ENCODE measurements at regions not wholly inside any gene's neighbourhood (a gene's known extent, or its start where the extent isn't known, plus 50 kb on each side); places are given as distances from the start of the nearest gene placed in this dataset.

- Histone ChIP-seq H3K36me3 (ENCODE audit: control insufficient read depth, insufficient read depth, low read length) (no peaks in the 10 kb centered on the region), H3K4me3 (ENCODE audit: low read length) (no peak overlapping the region), H3K27ac (ENCODE audit: low read length) (no peak overlapping the region), H3K9me3 (replicated peaks; ENCODE audit: control insufficient read depth, low read depth, low read length) (no peaks in the 10 kb centered on the region), H3K4me1 (ENCODE audit: control insufficient read depth, insufficient read depth, low read length) (no peaks in the 10 kb centered on the region), H3K27me3 (ENCODE audit: control insufficient read depth, insufficient read depth, low read length) (peaks cover 9% of the 10 kb centered on the region)
- WGBS (ENCODE audit: insufficient coverage): 90% methylated on average over 6 of the region's 7 CpGs
- no peak for DNase-seq
These were observed 86.9 kb upstream of the PRR23E start for GRCh38 chr3:127106053-127106452.

GRCh38 chr3:127106456-127106855 lies 86.5 kb upstream of the PRR23E start:
- Histone ChIP-seq H3K27me3 (ENCODE audit: control insufficient read depth, insufficient read depth, low read length) (peaks cover 9% of the 10 kb centered on the region), H3K36me3 (ENCODE audit: control insufficient read depth, insufficient read depth, low read length) (no peaks in the 10 kb centered on the region), H3K4me3 (ENCODE audit: low read length) (no peak overlapping the region), H3K27ac (ENCODE audit: low read length) (no peak overlapping the region), H3K9me3 (replicated peaks; ENCODE audit: control insufficient read depth, low read depth, low read length) (peaks cover 3% of the 10 kb centered on the region), H3K4me1 (ENCODE audit: control insufficient read depth, insufficient read depth, low read length) (no peaks in the 10 kb centered on the region)
- no peak for DNase-seq
- WGBS (ENCODE audit: insufficient coverage): 80% methylated on average over 4 of the region's 9 CpGs

- no peak for DNase-seq
These were observed 85.9 kb upstream of the PRR23E start for GRCh38 chr3:127107002-127107401.

GRCh38 chr3:127107491-127108375 lies 85.2 kb upstream of the PRR23E start:
- peaks cover 5% of the 10 kb centered on the region for H3K27me3 ChIP-seq (ENCODE audit: control insufficient read depth, insufficient read depth, low read length)

More at GRCh38 chr3:127107002-127107401, 85.9 kb upstream of the PRR23E start:
- H3K27me3 ChIP-seq (ENCODE audit: control insufficient read depth, insufficient read depth, low read length): peaks cover 7% of the 10 kb centered on the region
- no peaks in the 10 kb centered on the region for H3K4me1 ChIP-seq (ENCODE audit: control insufficient read depth, insufficient read depth, low read length)
- H3K4me3 ChIP-seq (ENCODE audit: low read length): no peak overlapping the region
- H3K36me3 ChIP-seq (ENCODE audit: control insufficient read depth, insufficient read depth, low read length): no peaks in the 10 kb centered on the region
- H3K27ac ChIP-seq (ENCODE audit: low read length): no peak overlapping the region
- H3K9me3 ChIP-seq (replicated peaks; ENCODE audit: control insufficient read depth, low read depth, low read length): peaks cover 6% of the 10 kb centered on the region
- 60% methylated on average over 9 of the region's 9 CpGs for WGBS (ENCODE audit: insufficient coverage)

GRCh38 chr3:127108796-127109195 lies 84.1 kb upstream of the PRR23E start:
- H3K36me3 ChIP-seq (ENCODE audit: control insufficient read depth, insufficient read depth, low read length): no peaks in the 10 kb centered on the region
- H3K4me3 ChIP-seq (ENCODE audit: low read length): no peak overlapping the region
- H3K9me3 ChIP-seq (replicated peaks; ENCODE audit: control insufficient read depth, low read depth, low read length): peaks cover 19% of the 10 kb centered on the region
- no peaks in the 10 kb centered on the region for H3K4me1 ChIP-seq (ENCODE audit: control insufficient read depth, insufficient read depth, low read length)
- WGBS (ENCODE audit: insufficient coverage): 63% methylated on average over 1 of the region's 1 CpG
- DNase-seq: no peak
- peaks cover 4% of the 10 kb centered on the region for H3K27me3 ChIP-seq (ENCODE audit: control insufficient read depth, insufficient read depth, low read length)
- H3K27ac ChIP-seq (ENCODE audit: low read length): no peak overlapping the region

More at GRCh38 chr3:127107491-127108375, 85.2 kb upstream of the PRR23E start:
- Histone ChIP-seq H3K4me1 (ENCODE audit: control insufficient read depth, insufficient read depth, low read length) (no peaks in the 10 kb centered on the region), H3K4me3 (ENCODE audit: low read length) (no peak overlapping the region), H3K9me3 (replicated peaks; ENCODE audit: control insufficient read depth, low read depth, low read length) (peaks cover 14% of the 10 kb centered on the region), H3K36me3 (ENCODE audit: control insufficient read depth, insufficient read depth, low read length) (no peaks in the 10 kb centered on the region), H3K27ac (ENCODE audit: low read length) (no peak overlapping the region)
- WGBS (ENCODE audit: insufficient coverage): 75% methylated on average over 5 of the region's 10 CpGs
- DNase-seq: no peak

- H3K27ac ChIP-seq (ENCODE audit: low read length): no peak overlapping the region
- H3K9me3 ChIP-seq (replicated peaks; ENCODE audit: control insufficient read depth, low read depth, low read length): peaks cover 19% of the 10 kb centered on the region
- peaks cover 4% of the 10 kb centered on the region for H3K27me3 ChIP-seq (ENCODE audit: control insufficient read depth, insufficient read depth, low read length)
- no peaks in the 10 kb centered on the region for H3K36me3 ChIP-seq (ENCODE audit: control insufficient read depth, insufficient read depth, low read length)
- no peak overlapping the region for H3K4me3 ChIP-seq (ENCODE audit: low read length)
- H3K4me1 ChIP-seq (ENCODE audit: control insufficient read depth, insufficient read depth, low read length): no peaks in the 10 kb centered on the region
- 77% methylated on average over 2 of the region's 3 CpGs for WGBS (ENCODE audit: insufficient coverage)
- no peak for DNase-seq
These were observed 81.8 kb upstream of the PRR23E start for GRCh38 chr3:127110982-127111693.

- H3K27ac ChIP-seq (ENCODE audit: low read length): no peak overlapping the region
These were observed 79.9 kb upstream of the PRR23E start for GRCh38 chr3:127112796-127113570.

GRCh38 chr3:127113571-127113891 lies 79.4 kb upstream of the PRR23E start:
- no peak overlapping the region for H3K27ac ChIP-seq (ENCODE audit: low read length)
- H3K9me3 ChIP-seq (replicated peaks; ENCODE audit: control insufficient read depth, low read depth, low read length): peaks cover 19% of the 10 kb centered on the region
- no CpG with 5 or more reads among the region's 1 CpG for WGBS (ENCODE audit: insufficient coverage)
- H3K36me3 ChIP-seq (ENCODE audit: control insufficient read depth, insufficient read depth, low read length): no peaks in the 10 kb centered on the region
- DNase-seq: no peak
- H3K27me3 ChIP-seq (ENCODE audit: control insufficient read depth, insufficient read depth, low read length): peaks cover 4% of the 10 kb centered on the region
- H3K4me1 ChIP-seq (ENCODE audit: control insufficient read depth, insufficient read depth, low read length): no peaks in the 10 kb centered on the region
- H3K4me3 ChIP-seq (ENCODE audit: low read length): no peak overlapping the region

More at GRCh38 chr3:127112796-127113570, 79.9 kb upstream of the PRR23E start:
- no peaks in the 10 kb centered on the region for H3K36me3 ChIP-seq (ENCODE audit: control insufficient read depth, insufficient read depth, low read length)
- 80% methylated on average over 1 of the region's 5 CpGs for WGBS (ENCODE audit: insufficient coverage)
- no peak for DNase-seq
- H3K27me3 ChIP-seq (ENCODE audit: control insufficient read depth, insufficient read depth, low read length): peaks cover 4% of the 10 kb centered on the region
- H3K4me1 ChIP-seq (ENCODE audit: control insufficient read depth, insufficient read depth, low read length): no peaks in the 10 kb centered on the region
- H3K4me3 ChIP-seq (ENCODE audit: low read length): no peak overlapping the region
- H3K9me3 ChIP-seq (replicated peaks; ENCODE audit: control insufficient read depth, low read depth, low read length): peaks cover 19% of the 10 kb centered on the region

GRCh38 chr3:127114337-127115070 lies 78.4 kb upstream of the PRR23E start:
- H3K27me3 ChIP-seq (ENCODE audit: control insufficient read depth, insufficient read depth, low read length): peaks cover 2% of the 10 kb centered on the region
- H3K4me1 ChIP-seq (ENCODE audit: control insufficient read depth, insufficient read depth, low read length): no peaks in the 10 kb centered on the region
- DNase-seq: no peak
- H3K9me3 ChIP-seq (replicated peaks; ENCODE audit: control insufficient read depth, low read depth, low read length): peaks cover 19% of the 10 kb centered on the region
- 63% methylated on average over 3 of the region's 5 CpGs for WGBS (ENCODE audit: insufficient coverage)
- no peaks in the 10 kb centered on the region for H3K36me3 ChIP-seq (ENCODE audit: control insufficient read depth, insufficient read depth, low read length)
- no peak overlapping the region for H3K4me3 ChIP-seq (ENCODE audit: low read length)
- no peak overlapping the region for H3K27ac ChIP-seq (ENCODE audit: low read length)

Data from muscle of leg (tissue), 3 donors.